Mesendoderm (in vitro differentiated cells): ENCODE measurements at regions not wholly inside any gene's neighbourhood (a gene's known extent, or its start where the extent isn't known, plus 50 kb on each side); places are given as distances from the start of the nearest gene placed in this dataset.

Experiments used
- DNase-seq: peaks from one replicate; pipeline ENCODE4 v3.0.0; 2013
- H2AK5ac ChIP-seq: 2 replicates; pipeline ENCODE4 v1.6.1; 2013; ENCODE audit warnings: low read length, inconsistent platforms
- H2BK120ac ChIP-seq: 2 replicates; pipeline ENCODE4 v1.6.1; 2013; ENCODE audit warnings: low read depth, mild to moderate bottlenecking, low read length, moderate library complexity, mixed read lengths
- H2BK15ac ChIP-seq: replicated peaks from 2 replicates; pipeline ENCODE4 v1.6.1; 2013; ENCODE audit warnings: low read depth, mild to moderate bottlenecking, moderate library complexity
- H2BK5ac ChIP-seq: 2 replicates; pipeline ENCODE4 v1.6.1; 2013; ENCODE audit warnings: low read length, inconsistent platforms
- H3K18ac ChIP-seq: 2 replicates; pipeline ENCODE4 v1.6.1; 2013; ENCODE audit warnings: mild to moderate bottlenecking, low read length, mixed read lengths
- H3K23ac ChIP-seq: one replicate; pipeline ENCODE4 v1.6.1; 2013; ENCODE audit warnings: low read length
- H3K27ac ChIP-seq: 2 replicates; pipeline ENCODE4 v1.5.1; 2013; ENCODE audit warnings: low read depth, mild to moderate bottlenecking, inconsistent platforms, low read length, moderate library complexity
- H3K27me3 ChIP-seq: 2 replicates; pipeline ENCODE4 v1.6.1; 2013; ENCODE audit warnings: low read length, control low read depth, mild to moderate bottlenecking, inconsistent platforms; ENCODE audit not compliant: insufficient read depth, poor library complexity
- H3K36me3 ChIP-seq: 2 replicates; pipeline ENCODE4 v1.6.1; 2013; ENCODE audit warnings: low read length, inconsistent platforms; ENCODE audit not compliant: control insufficient read depth, insufficient read depth
- H3K4ac ChIP-seq: one replicate; pipeline ENCODE4 v1.6.1; 2013; ENCODE audit warnings: low read depth, mild to moderate bottlenecking, low read length, moderate library complexity
- H3K4me1 ChIP-seq: 2 replicates; pipeline ENCODE4 v1.6.1; 2013; ENCODE audit warnings: low read depth, low read length, inconsistent platforms; ENCODE audit not compliant: control insufficient read depth
- H3K4me2 ChIP-seq: 2 replicates; pipeline ENCODE4 v1.6.1; 2013; ENCODE audit warnings: low read length
- H3K4me3 ChIP-seq: 2 replicates; pipeline ENCODE4 v1.5.1; 2013; ENCODE audit warnings: mild to moderate bottlenecking, low read length
- H3K56ac ChIP-seq: one replicate; pipeline ENCODE4 v1.6.1; 2013; ENCODE audit warnings: low read length
- H3K79me1 ChIP-seq: 2 replicates; pipeline ENCODE4 v1.6.1; 2013; ENCODE audit warnings: low read length, inconsistent platforms
- H3K79me2 ChIP-seq: 2 replicates; pipeline ENCODE4 v1.6.1; 2013; ENCODE audit warnings: mild to moderate bottlenecking, low read length; ENCODE audit not compliant: control insufficient read depth, insufficient read depth
- H3K9ac ChIP-seq: 2 replicates; pipeline ENCODE4 v1.6.1; 2013; ENCODE audit warnings: low read length, inconsistent platforms
- H4K5ac ChIP-seq: one replicate; pipeline ENCODE4 v1.6.1; 2013; ENCODE audit warnings: low read length
- H4K8ac ChIP-seq: one replicate; pipeline ENCODE4 v1.6.1; 2013; ENCODE audit warnings: low read depth, mild to moderate bottlenecking, control low read depth, low read length, moderate library complexity
- WGBS: extraction: QIAGEN DNeasy Blood & Tissue Kit; methylation state at CpG from one replicate; pipeline ENCODE4 v1.1.7; 2013; ENCODE audit warnings: low lambda C conversion rate, missing lambda C conversion rate; ENCODE audit not compliant: insufficient coverage; ENCODE audit errors: extremely low coverage; 5-methylcytosine and 5-hydroxymethylcytosine counted together

DNA sequence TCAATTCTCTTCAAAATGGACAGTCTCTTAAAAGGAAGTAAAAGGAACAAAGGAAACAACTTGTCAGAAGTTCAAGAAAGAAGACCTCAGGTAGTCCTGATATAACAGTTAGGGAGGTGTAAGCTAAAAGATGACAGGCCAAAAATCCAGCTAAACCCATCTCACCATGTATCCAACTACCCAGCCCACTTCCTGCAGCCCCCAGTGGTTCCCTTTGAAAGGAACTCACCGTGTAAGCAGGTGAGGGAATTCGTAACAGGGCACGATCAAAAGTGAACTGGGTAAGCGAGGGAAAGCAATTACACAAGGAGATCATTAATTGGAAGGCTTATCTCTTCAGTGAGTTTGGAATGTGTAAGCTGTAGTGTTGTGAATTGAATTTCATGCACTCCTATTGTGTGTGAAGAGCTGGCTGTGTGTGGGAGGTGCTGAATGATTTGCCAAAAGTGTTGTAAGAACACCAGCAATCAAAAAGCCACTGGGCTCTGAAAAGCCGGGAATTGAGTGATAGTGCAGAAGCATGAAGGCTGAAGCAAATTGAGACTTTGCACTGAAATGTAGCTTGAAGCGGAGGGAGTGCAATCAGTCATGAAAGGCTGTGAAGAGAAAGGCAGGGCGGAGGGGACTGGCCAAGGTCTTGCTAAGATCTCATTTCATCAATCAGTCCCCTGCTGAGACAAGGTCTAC is 914.2 kb upstream of the LCORL start:
- Histone ChIP-seq H2BK5ac (no peak overlapping the region), H4K8ac (no peak overlapping the region), H3K79me1 (no peaks in the 10 kb centered on the region), H3K9ac (no peak overlapping the region), H3K4ac (no peak overlapping the region), H3K36me3 (no peaks in the 10 kb centered on the region), H3K4me1 (no peaks in the 10 kb centered on the region), H2BK15ac (no peak overlapping the region), H3K56ac (no peak overlapping the region), H2AK5ac (no peak overlapping the region), H4K5ac (no peak overlapping the region), H3K18ac (no peak overlapping the region), H3K27me3 (no peaks in the 10 kb centered on the region), H3K23ac (no peak overlapping the region), H2BK120ac (no peak overlapping the region), H3K79me2 (no peaks in the 10 kb centered on the region), H3K27ac (peak overlapping the region; percentile 17), H3K4me3 (no peak overlapping the region), H3K4me2 (no peak overlapping the region)
- peak; percentile 88 for DNase-seq
- no CpG with 5 or more reads among the region's 7 CpGs for WGBS

DNA sequence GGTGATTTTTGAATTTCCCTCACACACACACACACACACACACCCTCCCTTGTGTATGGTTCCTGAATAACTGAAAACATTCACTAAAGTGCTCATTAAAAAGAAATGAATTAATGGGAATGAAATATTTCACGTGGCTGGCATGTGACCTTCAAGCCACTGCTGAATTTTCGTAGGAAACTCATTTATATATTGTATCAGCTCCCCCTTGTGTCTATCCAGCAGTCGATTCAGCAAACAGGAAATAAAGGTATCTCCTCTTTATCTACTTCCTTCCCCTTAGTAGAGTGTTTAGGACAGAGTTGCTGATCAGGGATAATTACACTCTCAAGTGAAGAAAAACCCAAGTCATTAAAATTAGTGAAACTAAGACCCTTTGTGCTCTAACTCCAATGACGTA is 912.6 kb upstream of the LCORL start:
- Histone ChIP-seq H2BK15ac (no peak overlapping the region), H3K9ac (no peak overlapping the region), H3K36me3 (no peaks in the 10 kb centered on the region), H2BK120ac (no peak overlapping the region), H3K4ac (no peak overlapping the region), H4K8ac (no peak overlapping the region), H3K27me3 (no peaks in the 10 kb centered on the region), H3K56ac (no peak overlapping the region), H3K18ac (peak overlapping the region; percentile 60), H3K27ac (no peak overlapping the region), H3K4me3 (no peak overlapping the region), H2BK5ac (no peak overlapping the region), H2AK5ac (no peak overlapping the region), H3K4me2 (no peak overlapping the region), H4K5ac (no peak overlapping the region), H3K79me2 (no peaks in the 10 kb centered on the region), H3K79me1 (no peaks in the 10 kb centered on the region), H3K23ac (no peak overlapping the region), H3K4me1 (no peaks in the 10 kb centered on the region)
- DNase-seq, result peak; percentile 29
- WGBS, result no CpG with 5 or more reads among the region's 4 CpGs

DNA sequence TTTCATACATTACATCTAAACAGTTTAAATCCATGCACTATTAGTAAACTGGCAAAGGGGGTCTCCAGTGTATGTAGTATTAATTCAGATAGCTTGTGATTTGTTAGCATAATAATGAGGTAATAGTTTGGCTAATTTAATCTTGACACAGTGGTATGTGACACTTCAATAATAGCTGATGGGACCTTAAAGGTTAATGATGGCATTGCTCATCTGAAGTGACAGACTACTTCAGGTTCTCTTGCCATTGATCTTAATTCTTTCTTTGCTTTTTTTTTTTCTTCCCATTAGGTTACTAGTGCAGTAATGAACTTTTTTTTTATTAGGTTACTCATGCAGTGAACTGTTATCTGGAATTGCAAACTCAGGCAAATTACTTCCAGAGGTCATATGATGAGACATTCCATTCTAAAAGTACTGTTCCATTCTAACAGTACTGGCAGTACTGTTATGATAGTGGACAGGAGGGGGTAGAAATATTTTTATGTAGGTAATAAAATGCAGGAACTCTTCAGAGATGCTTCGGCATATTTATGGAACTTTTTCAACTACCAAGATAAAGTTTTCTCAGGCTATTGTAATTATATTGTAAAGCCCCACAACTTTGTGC is 911.3 kb upstream of the LCORL start:
- Histone ChIP-seq H3K4me3 (no peak overlapping the region), H2BK120ac (no peak overlapping the region), H4K8ac (no peak overlapping the region), H3K9ac (no peak overlapping the region), H2BK5ac (no peak overlapping the region), H3K23ac (no peak overlapping the region), H3K79me1 (no peaks in the 10 kb centered on the region), H3K4me2 (no peak overlapping the region), H3K27me3 (no peaks in the 10 kb centered on the region), H2BK15ac (no peak overlapping the region), H4K5ac (no peak overlapping the region), H3K56ac (no peak overlapping the region), H3K27ac (no peak overlapping the region), H3K4ac (no peak overlapping the region), H3K18ac (no peak overlapping the region), H3K4me1 (no peaks in the 10 kb centered on the region), H3K36me3 (no peaks in the 10 kb centered on the region), H2AK5ac (no peak overlapping the region), H3K79me2 (no peaks in the 10 kb centered on the region)
- DNase-seq, result peak; percentile 16
- WGBS, result no CpG with 5 or more reads among the region's 1 CpG

DNA sequence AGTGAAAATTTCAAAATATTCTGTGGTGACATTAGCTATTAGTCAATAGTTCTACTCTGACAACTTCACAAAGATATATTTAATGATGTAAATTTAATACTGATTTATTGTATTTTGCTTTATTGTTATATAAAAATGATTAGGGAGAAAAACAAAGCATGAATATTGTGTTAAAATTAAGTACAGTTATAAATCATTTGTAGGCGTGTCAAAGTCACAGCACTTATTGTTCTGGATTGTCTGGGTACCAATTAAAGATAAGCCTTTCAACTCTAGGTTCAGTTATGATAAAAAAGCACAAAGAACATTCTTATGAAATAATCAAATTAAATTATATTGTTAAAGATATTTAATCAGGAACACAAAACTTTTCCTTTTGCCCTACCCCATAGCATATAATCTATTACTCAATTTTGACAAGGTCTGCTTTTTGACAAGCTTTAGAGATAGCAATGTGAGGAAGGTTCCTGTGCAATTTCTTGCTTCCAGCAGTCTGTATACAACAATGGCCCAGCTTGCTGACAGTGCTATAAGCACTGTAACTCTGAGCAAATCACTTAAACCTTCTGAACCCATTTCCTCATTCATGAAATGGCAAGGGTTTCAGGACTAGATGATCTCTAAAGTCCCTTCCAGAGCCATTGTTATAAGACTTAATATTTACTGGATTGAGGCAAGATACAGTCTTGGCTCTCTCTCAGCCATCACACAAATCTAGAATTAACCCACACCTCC is 910.3 kb upstream of the LCORL start:
- Histone ChIP-seq H3K27ac (no peak overlapping the region), H3K56ac (no peak overlapping the region), H3K4me1 (no peaks in the 10 kb centered on the region), H3K23ac (no peak overlapping the region), H2BK120ac (no peak overlapping the region), H3K79me1 (no peaks in the 10 kb centered on the region), H4K5ac (no peak overlapping the region), H3K9ac (no peak overlapping the region), H3K27me3 (no peaks in the 10 kb centered on the region), H4K8ac (no peak overlapping the region), H3K36me3 (no peaks in the 10 kb centered on the region), H3K79me2 (no peaks in the 10 kb centered on the region), H2BK15ac (peak overlapping the region; percentile 85), H3K4ac (no peak overlapping the region), H3K4me3 (no peak overlapping the region), H2BK5ac (no peak overlapping the region), H2AK5ac (no peak overlapping the region), H3K18ac (peak overlapping the region; percentile 75), H3K4me2 (no peak overlapping the region)
- 100% methylated on average over 1 of the region's 1 CpG for WGBS
- no peak for DNase-seq

DNA sequence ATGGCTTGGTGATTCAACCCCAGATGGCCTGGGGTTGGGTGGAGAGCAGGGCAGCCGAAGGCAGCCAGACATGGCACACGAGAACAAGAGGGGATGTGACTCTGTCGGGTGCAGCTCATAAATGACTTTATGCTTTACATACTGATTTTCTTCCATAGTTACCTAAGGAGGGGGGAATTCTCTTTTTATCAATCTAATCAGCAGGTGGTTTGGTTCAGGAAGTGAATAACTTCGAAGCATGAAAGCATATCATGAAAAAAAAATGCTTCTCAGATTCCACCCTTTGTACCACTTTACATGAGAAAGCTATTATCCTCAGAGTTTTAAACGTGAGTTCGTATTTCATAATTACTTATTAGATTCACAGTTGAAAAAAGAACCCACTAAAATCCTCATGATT is 908.9 kb upstream of the LCORL start:
- no peak overlapping the region for H2BK15ac ChIP-seq
- H3K56ac ChIP-seq, result no peak overlapping the region
- H2BK5ac ChIP-seq, result no peak overlapping the region
- no peaks in the 10 kb centered on the region for H3K79me2 ChIP-seq
- no peaks in the 10 kb centered on the region for H3K36me3 ChIP-seq
- no peak overlapping the region for H3K9ac ChIP-seq
- H4K8ac ChIP-seq, result no peak overlapping the region
- no peak overlapping the region for H3K18ac ChIP-seq
- no peaks in the 10 kb centered on the region for H3K27me3 ChIP-seq
- H2AK5ac ChIP-seq, result no peak overlapping the region
- no peak overlapping the region for H3K4ac ChIP-seq
- H3K79me1 ChIP-seq, result no peaks in the 10 kb centered on the region
- WGBS, result no CpG with 5 or more reads among the region's 6 CpGs
- DNase-seq, result no peak
- no peak overlapping the region for H3K23ac ChIP-seq
- H3K27ac ChIP-seq, result no peak overlapping the region
- no peak overlapping the region for H2BK120ac ChIP-seq
- no peak overlapping the region for H3K4me2 ChIP-seq
- no peak overlapping the region for H4K5ac ChIP-seq
- no peaks in the 10 kb centered on the region for H3K4me1 ChIP-seq
- H3K4me3 ChIP-seq, result no peak overlapping the region
